ENCODE measurements at regions not wholly inside any gene's neighbourhood (a gene's known extent, or its start where the extent isn't known, plus 50 kb on each side); places are given as distances from the start of the nearest gene placed in this dataset.

- H3K27me3 ChIP-seq (ENCODE audit: low read length): no peaks in the 10 kb centered on the region
- H3K27ac ChIP-seq (ENCODE audit: low read depth, low read length): no peak overlapping the region
- no peaks in the 10 kb centered on the region for H3K9me2 ChIP-seq (replicated peaks; ENCODE audit: insufficient read depth, low read length)
- no peaks in the 10 kb centered on the region for H4K20me1 ChIP-seq (ENCODE audit: low read depth, low read length)
- H3K79me2 ChIP-seq (ENCODE audit: insufficient read depth, low read length): no peaks in the 10 kb centered on the region
- no peak overlapping the region for H3K4me2 ChIP-seq (ENCODE audit: low read depth, low read length, poor library complexity, severe bottlenecking)
- no peaks in the 10 kb centered on the region for H3K36me3 ChIP-seq (ENCODE audit: low read length)
- H3F3A ChIP-seq (ENCODE audit: insufficient read depth): no peaks in the 10 kb centered on the region
- no peak overlapping the region for H3K4me3 ChIP-seq (ENCODE audit: insufficient read depth, low read length, poor library complexity, severe bottlenecking)
- H3K9me3 ChIP-seq (ENCODE audit: insufficient read depth, low read length): no peaks in the 10 kb centered on the region
- no peak for TF ChIP-seq EZH2phosphoT487 (conservative IDR thresholded peaks at IDR 0.05; ENCODE audit: low read length)
- H3K9ac ChIP-seq (ENCODE audit: low read length): no peak overlapping the region
- no peak overlapping the region for H2AFZ ChIP-seq (ENCODE audit: low read depth, low read length, severe bottlenecking)
These were observed 317.9 kb upstream of the NFIA start for GRCh38 chr1:60764489-60764888.

- Histone ChIP-seq H3K27ac (ENCODE audit: low read depth, low read length) (no peak overlapping the region), H3K27me3 (ENCODE audit: low read length) (no peaks in the 10 kb centered on the region), H3K79me2 (ENCODE audit: insufficient read depth, low read length) (no peaks in the 10 kb centered on the region), H2AFZ (ENCODE audit: low read depth, low read length, severe bottlenecking) (no peak overlapping the region), H3K4me2 (ENCODE audit: low read depth, low read length, poor library complexity, severe bottlenecking) (no peak overlapping the region), H3K36me3 (ENCODE audit: low read length) (no peaks in the 10 kb centered on the region), H3K9me3 (ENCODE audit: insufficient read depth, low read length) (no peaks in the 10 kb centered on the region), H3K4me3 (ENCODE audit: insufficient read depth, low read length, poor library complexity, severe bottlenecking) (no peak overlapping the region), H3K9ac (ENCODE audit: low read length) (no peak overlapping the region), H3F3A (ENCODE audit: insufficient read depth) (no peaks in the 10 kb centered on the region), H4K20me1 (ENCODE audit: low read depth, low read length) (no peaks in the 10 kb centered on the region), H3K9me2 (replicated peaks; ENCODE audit: insufficient read depth, low read length) (no peaks in the 10 kb centered on the region)
- TF ChIP-seq EZH2phosphoT487 (conservative IDR thresholded peaks at IDR 0.05; ENCODE audit: low read length): no peak
- TF ChIP-seq, protein P1, sequence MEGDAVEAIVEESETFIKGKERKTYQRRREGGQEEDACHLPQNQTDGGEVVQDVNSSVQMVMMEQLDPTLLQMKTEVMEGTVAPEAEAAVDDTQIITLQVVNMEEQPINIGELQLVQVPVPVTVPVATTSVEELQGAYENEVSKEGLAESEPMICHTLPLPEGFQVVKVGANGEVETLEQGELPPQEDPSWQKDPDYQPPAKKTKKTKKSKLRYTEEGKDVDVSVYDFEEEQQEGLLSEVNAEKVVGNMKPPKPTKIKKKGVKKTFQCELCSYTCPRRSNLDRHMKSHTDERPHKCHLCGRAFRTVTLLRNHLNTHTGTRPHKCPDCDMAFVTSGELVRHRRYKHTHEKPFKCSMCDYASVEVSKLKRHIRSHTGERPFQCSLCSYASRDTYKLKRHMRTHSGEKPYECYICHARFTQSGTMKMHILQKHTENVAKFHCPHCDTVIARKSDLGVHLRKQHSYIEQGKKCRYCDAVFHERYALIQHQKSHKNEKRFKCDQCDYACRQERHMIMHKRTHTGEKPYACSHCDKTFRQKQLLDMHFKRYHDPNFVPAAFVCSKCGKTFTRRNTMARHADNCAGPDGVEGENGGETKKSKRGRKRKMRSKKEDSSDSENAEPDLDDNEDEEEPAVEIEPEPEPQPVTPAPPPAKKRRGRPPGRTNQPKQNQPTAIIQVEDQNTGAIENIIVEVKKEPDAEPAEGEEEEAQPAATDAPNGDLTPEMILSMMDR (IDR thresholded peaks at IDR 0.05; ENCODE audit: insufficient read depth, low read length, poor library complexity, severe bottlenecking): no peak
These were observed 318.6 kb upstream of the NFIA start for GRCh38 chr1:60763741-60764140.

DNA sequence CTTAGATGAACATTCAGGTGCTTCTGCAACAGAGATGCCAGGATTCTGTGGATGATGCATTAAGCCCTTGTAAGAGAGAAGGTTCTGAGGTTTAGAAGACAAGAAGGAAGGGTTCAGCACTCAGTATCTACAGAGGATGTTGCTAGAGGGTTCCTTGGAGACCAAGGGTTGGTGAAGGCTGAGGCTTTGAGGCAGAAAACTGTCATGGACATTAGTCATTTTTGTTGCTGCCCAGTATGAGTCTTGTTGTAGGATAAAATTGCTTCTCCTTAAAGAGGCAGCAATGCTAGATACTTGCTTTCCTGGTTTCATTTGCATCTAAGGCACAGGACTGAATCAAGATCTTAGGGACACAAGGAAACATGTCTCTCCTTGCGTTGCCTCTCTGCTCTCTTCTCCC is 319.4 kb upstream of the NFIA start:
- Histone ChIP-seq H3F3A (ENCODE audit: insufficient read depth) (no peaks in the 10 kb centered on the region), H3K4me3 (ENCODE audit: insufficient read depth, low read length, poor library complexity, severe bottlenecking) (no peak overlapping the region), H3K4me2 (ENCODE audit: low read depth, low read length, poor library complexity, severe bottlenecking) (no peak overlapping the region), H3K36me3 (ENCODE audit: low read length) (no peaks in the 10 kb centered on the region), H2AFZ (ENCODE audit: low read depth, low read length, severe bottlenecking) (no peak overlapping the region), H3K27ac (ENCODE audit: low read depth, low read length) (no peak overlapping the region), H4K20me1 (ENCODE audit: low read depth, low read length) (no peaks in the 10 kb centered on the region), H3K79me2 (ENCODE audit: insufficient read depth, low read length) (no peaks in the 10 kb centered on the region), H3K9me2 (replicated peaks; ENCODE audit: insufficient read depth, low read length) (no peaks in the 10 kb centered on the region; the same call in 1 of the 2 replicates), H3K9ac (ENCODE audit: low read length) (no peak overlapping the region), H3K9me3 (ENCODE audit: insufficient read depth, low read length) (no peaks in the 10 kb centered on the region), H3K27me3 (ENCODE audit: low read length) (no peaks in the 10 kb centered on the region)
- no peak for TF ChIP-seq EZH2phosphoT487 (conservative IDR thresholded peaks at IDR 0.05; ENCODE audit: low read length)
- TF ChIP-seq, protein P1 (IDR thresholded peaks at IDR 0.05; ENCODE audit: insufficient read depth, low read length, poor library complexity, severe bottlenecking): no peak

- no peaks in the 10 kb centered on the region for H3K36me3 ChIP-seq (ENCODE audit: low read length)
- H3K4me3 ChIP-seq (ENCODE audit: insufficient read depth, low read length, poor library complexity, severe bottlenecking): no peak overlapping the region
- TF ChIP-seq, protein P1 (IDR thresholded peaks at IDR 0.05; ENCODE audit: insufficient read depth, low read length, poor library complexity, severe bottlenecking): no peak
- no peak for TF ChIP-seq EZH2phosphoT487 (conservative IDR thresholded peaks at IDR 0.05; ENCODE audit: low read length)
- no peaks in the 10 kb centered on the region; the same call in 1 of the 2 replicates for H3K9me2 ChIP-seq (replicated peaks; ENCODE audit: insufficient read depth, low read length)
- no peaks in the 10 kb centered on the region for H3F3A ChIP-seq (ENCODE audit: insufficient read depth)
- no peak overlapping the region for H3K27ac ChIP-seq (ENCODE audit: low read depth, low read length)
- no peak overlapping the region for H3K9ac ChIP-seq (ENCODE audit: low read length)
- H3K79me2 ChIP-seq (ENCODE audit: insufficient read depth, low read length): no peaks in the 10 kb centered on the region
- H3K9me3 ChIP-seq (ENCODE audit: insufficient read depth, low read length): no peaks in the 10 kb centered on the region
- no peaks in the 10 kb centered on the region for H3K27me3 ChIP-seq (ENCODE audit: low read length)
- H4K20me1 ChIP-seq (ENCODE audit: low read depth, low read length): no peaks in the 10 kb centered on the region
- H3K4me2 ChIP-seq (ENCODE audit: low read depth, low read length, poor library complexity, severe bottlenecking): no peak overlapping the region
- no peak overlapping the region for H2AFZ ChIP-seq (ENCODE audit: low read depth, low read length, severe bottlenecking)
These were observed 320.2 kb upstream of the NFIA start for GRCh38 chr1:60762176-60762575.

Data from SU-DHL-6 (cell line).